ENCODE measurements at regions not wholly inside any gene's neighbourhood (a gene's known extent, or its start where the extent isn't known, plus 50 kb on each side); places are given as distances from the start of the nearest gene placed in this dataset.

DNA sequence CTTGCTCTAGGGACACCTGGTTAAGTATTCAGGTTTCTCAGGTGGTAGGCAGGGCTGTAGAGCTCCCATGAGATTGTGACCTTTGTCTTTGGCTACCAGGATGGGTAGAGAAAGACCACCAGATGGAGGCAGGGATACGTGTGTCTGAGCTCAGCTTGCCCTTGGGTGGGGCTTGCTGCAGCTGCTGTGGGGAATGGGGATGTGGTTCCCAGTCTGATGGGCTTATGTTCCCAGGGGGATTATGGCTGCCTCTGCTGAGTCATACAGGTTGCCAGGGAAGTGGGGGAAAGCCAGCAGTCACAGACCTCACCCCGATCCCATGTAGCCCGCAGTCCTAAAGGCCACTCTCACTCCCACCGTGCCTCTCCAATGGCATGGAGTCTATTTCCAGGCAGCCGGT, 659.9 kb upstream of the KLF12 start:
- FAIRE-seq (no peak), DNase-seq (ENCODE audit: low read depth, low spot score) (no peak), ATAC-seq (no peak)
- Histone ChIP-seq H3K27me3 (replicated peaks in 1 of 2; ENCODE audit: control insufficient read depth in 2 of 2, insufficient read depth in 2 of 2, low read length in 1 of 2) (no peaks in the 10 kb centered on the region), H3K27ac (ENCODE audit: control insufficient read depth, insufficient read depth) (no peak overlapping the region), H3K9me3 (replicated peaks; ENCODE audit: control insufficient read depth, insufficient read depth, low read length) (no peaks in the 10 kb centered on the region), H3K79me2 (ENCODE audit: control insufficient read depth, insufficient read depth, low read length) (no peaks in the 10 kb centered on the region), H3K4me2 (ENCODE audit: control insufficient read depth, insufficient read depth) (no peak overlapping the region), H4K20me1 (ENCODE audit: control insufficient read depth, insufficient read depth) (no peaks in the 10 kb centered on the region), H2AFZ (ENCODE audit: control insufficient read depth, low read depth, low read length) (no peak overlapping the region), H3K9ac (ENCODE audit: control insufficient read depth, insufficient read depth, low read length) (no peak overlapping the region), H3K36me3 (ENCODE audit: control insufficient read depth in 2 of 2, insufficient read depth in 2 of 2, low read length in 1 of 2) (no peaks in the 10 kb centered on the region), H3K4me3 (no peak overlapping the region), H3K4me1 (ENCODE audit: control insufficient read depth, insufficient read depth, low read length) (no peaks in the 10 kb centered on the region)
- RAD21 ChIA-PET (ENCODE audit: unreplicated experiment): interaction anchor here (0.6 kb wide), 1 partner anchor 426 kb away, joined by 3 read pairs; no protein-coding TSS in a partner anchor
- no TSS peak for BruUV-seq (replicated peaks)
- in situ Hi-C loops (cut with MboI) (no loop called here), intact Hi-C loops (cut with micrococcal nuclease; ENCODE audit: unreplicated experiment) (no loop called here)
- 37% methylated on average over 5 of the region's 5 CpGs for WGBS (ENCODE audit: insufficient coverage, insufficient replicate concordance, low lambda C conversion rate, missing lambda C conversion rate)
- POLR2A ChIA-PET: no interaction called here
- TF ChIP-seq TBL1XR1 (IDR thresholded peaks at IDR 0.05; ENCODE audit: low read depth, low read length) (no peak), SRF (IDR thresholded peaks at IDR 0.05; ENCODE audit: low read depth in 2 of 2, low read length in 2 of 2) (no peak), RUNX3 (IDR thresholded peaks at IDR 0.05; ENCODE audit: low read length) (no peak), MTA2 (IDR thresholded peaks at IDR 0.05; ENCODE audit: low read depth) (no peak), MEF2B (IDR thresholded peaks at IDR 0.05; ENCODE audit: partially characterized antibody, poor library complexity, severe bottlenecking) (peak; percentile 39), CHD1 (IDR thresholded peaks at IDR 0.05; ENCODE audit: low read depth, low read length) (no peak), JUNB (IDR thresholded peaks at IDR 0.05) (no peak)
- TF ChIP-seq, protein P1, sequence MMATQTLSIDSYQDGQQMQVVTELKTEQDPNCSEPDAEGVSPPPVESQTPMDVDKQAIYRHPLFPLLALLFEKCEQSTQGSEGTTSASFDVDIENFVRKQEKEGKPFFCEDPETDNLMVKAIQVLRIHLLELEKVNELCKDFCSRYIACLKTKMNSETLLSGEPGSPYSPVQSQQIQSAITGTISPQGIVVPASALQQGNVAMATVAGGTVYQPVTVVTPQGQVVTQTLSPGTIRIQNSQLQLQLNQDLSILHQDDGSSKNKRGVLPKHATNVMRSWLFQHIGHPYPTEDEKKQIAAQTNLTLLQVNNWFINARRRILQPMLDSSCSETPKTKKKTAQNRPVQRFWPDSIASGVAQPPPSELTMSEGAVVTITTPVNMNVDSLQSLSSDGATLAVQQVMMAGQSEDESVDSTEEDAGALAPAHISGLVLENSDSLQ (IDR thresholded peaks at IDR 0.05): no peak
- TF ChIP-seq, protein P2, sequence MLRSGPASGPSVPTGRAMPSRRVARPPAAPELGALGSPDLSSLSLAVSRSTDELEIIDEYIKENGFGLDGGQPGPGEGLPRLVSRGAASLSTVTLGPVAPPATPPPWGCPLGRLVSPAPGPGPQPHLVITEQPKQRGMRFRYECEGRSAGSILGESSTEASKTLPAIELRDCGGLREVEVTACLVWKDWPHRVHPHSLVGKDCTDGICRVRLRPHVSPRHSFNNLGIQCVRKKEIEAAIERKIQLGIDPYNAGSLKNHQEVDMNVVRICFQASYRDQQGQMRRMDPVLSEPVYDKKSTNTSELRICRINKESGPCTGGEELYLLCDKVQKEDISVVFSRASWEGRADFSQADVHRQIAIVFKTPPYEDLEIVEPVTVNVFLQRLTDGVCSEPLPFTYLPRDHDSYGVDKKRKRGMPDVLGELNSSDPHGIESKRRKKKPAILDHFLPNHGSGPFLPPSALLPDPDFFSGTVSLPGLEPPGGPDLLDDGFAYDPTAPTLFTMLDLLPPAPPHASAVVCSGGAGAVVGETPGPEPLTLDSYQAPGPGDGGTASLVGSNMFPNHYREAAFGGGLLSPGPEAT (IDR thresholded peaks at IDR 0.05; ENCODE audit: low read depth): no peak
- CTCF ChIA-PET: interaction anchor here (0.5 kb wide), 1 partner anchor 843 kb away, joined by 3 read pairs; no protein-coding TSS in a partner anchor
- SMC1A ChIA-PET (ENCODE audit: uncharacterized antibody, unreplicated experiment): no interaction called here
